ENCODE measurements at regions not wholly inside any gene's neighbourhood (a gene's known extent, or its start where the extent isn't known, plus 50 kb on each side); places are given as distances from the start of the nearest gene placed in this dataset.

- H3K4me2 ChIP-seq, result no peak overlapping the region
- no peak for FAIRE-seq
These were observed 78.4 kb upstream of the DAB2 start for GRCh38 chr5:39503155-39503554.

GRCh38 chr5:39502704-39503103, 77.9 kb upstream of the DAB2 start:
- CTCF ChIA-PET, result interaction anchor here (1.0 to 3.8 kb wide), 3 partner anchors 13 to 126 kb away, joined by 3 to 19 read pairs (median 9); partner anchors contain the start of gene DAB2
- POLR2A ChIA-PET, result interaction anchor here (3.0 kb wide), 1 partner anchor 78 kb away, joined by 22 read pairs; the partner anchor contains the start of gene DAB2
- DNase-seq (ENCODE audit: low read depth in 1 of 2, low spot score in 1 of 2), result no peak
- TF ChIP-seq POLR2AphosphoS2 (conservative IDR thresholded peaks at IDR 0.05; ENCODE audit: low read length) (no peak), FOXS1 (CRISPR knock-in tag; IDR thresholded peaks at IDR 0.05) (no peak), ESRRA (IDR thresholded peaks at IDR 0.05; ENCODE audit: borderline replicate concordance, low read length) (no peak), JUN (IDR thresholded peaks at IDR 0.05) (no peak), REST (IDR thresholded peaks at IDR 0.05) (no peak), ZFP36 (IDR thresholded peaks at IDR 0.05; ENCODE audit: borderline replicate concordance, partially characterized antibody) (no peak), RNF2 (IDR thresholded peaks at IDR 0.05; ENCODE audit: borderline replicate concordance, low read depth) (no peak), RARB (CRISPR knock-in tag; IDR thresholded peaks at IDR 0.05) (no peak), TP53 (CRISPR knock-in tag; IDR thresholded peaks at IDR 0.05) (no peak), HES2 (IDR thresholded peaks at IDR 0.05) (no peak), EHMT2 (IDR thresholded peaks at IDR 0.05; ENCODE audit: low read depth) (no peak)
- Histone ChIP-seq H3K4me3 (no peak overlapping the region), H3K9me3 (no peaks in the 10 kb centered on the region), H3K4me1 (peaks cover 30% of the 10 kb centered on the region), H3K27ac (peak overlapping the region; percentile 55 to 74; a peak in 4 of 6 replicates), H3K4me2 (no peak overlapping the region; the same call in 2 of the 3 replicates)
- no peak for ATAC-seq
- 92% methylated on average over 6 of the region's 6 CpGs for WGBS (ENCODE audit: missing lambda C conversion rate)
- no peak for FAIRE-seq

More at GRCh38 chr5:39503155-39503554, 78.4 kb upstream of the DAB2 start:
- peaks cover 28% of the 10 kb centered on the region for H3K4me1 ChIP-seq
- ChIA-PET POLR2A (interaction anchor here (3.0 kb wide), 1 partner anchor 78 kb away, joined by 22 read pairs; the partner anchor contains the start of gene DAB2), CTCF (interaction anchor here (1.0 to 3.8 kb wide), 2 partner anchors 13 to 126 kb away, joined by 3 to 19 read pairs; no protein-coding TSS in a partner anchor)
- 88% methylated on average over 1 of the region's 1 CpG for WGBS (ENCODE audit: missing lambda C conversion rate)
- no peak overlapping the region for H3K4me3 ChIP-seq
- TF ChIP-seq CBX2 (IDR thresholded peaks at IDR 0.05; ENCODE audit: borderline replicate concordance, low read depth), result no peak
- no peak for TF ChIP-seq MAX (IDR thresholded peaks at IDR 0.05)
- no peak for TF ChIP-seq JUNB (IDR thresholded peaks at IDR 0.05)
- TF ChIP-seq HOXB5 (CRISPR knock-in tag; IDR thresholded peaks at IDR 0.05), result no peak
- no peak for TF ChIP-seq CBX8 (IDR thresholded peaks at IDR 0.05)
- no peak for TF ChIP-seq ZNF302 (CRISPR knock-in tag; IDR thresholded peaks at IDR 0.05)
- TF ChIP-seq FOXS1 (CRISPR knock-in tag; IDR thresholded peaks at IDR 0.05), result no peak
- TF ChIP-seq TFCP2L1 (CRISPR knock-in tag; IDR thresholded peaks at IDR 0.05), result no peak
- TF ChIP-seq E2F6 (IDR thresholded peaks at IDR 0.05; ENCODE audit: borderline replicate concordance, low read depth), result no peak
- no peak for TF ChIP-seq CHD2 (IDR thresholded peaks at IDR 0.05; ENCODE audit: low read length, partially characterized antibody)
- TF ChIP-seq ZSCAN20 (CRISPR knock-in tag; IDR thresholded peaks at IDR 0.05), result no peak
- no peak for TF ChIP-seq PBX3 (IDR thresholded peaks at IDR 0.05)
- no peak for TF ChIP-seq RFX5 (IDR thresholded peaks at IDR 0.05)
- TF ChIP-seq FOSL2 (IDR thresholded peaks at IDR 0.05), result no peak
- no peak for TF ChIP-seq FOSL2 (CRISPR knock-in tag; IDR thresholded peaks at IDR 0.05)
- TF ChIP-seq USF2 (IDR thresholded peaks at IDR 0.05), result no peak
- no peak for TF ChIP-seq ZC3H11A (IDR thresholded peaks at IDR 0.05)
- TF ChIP-seq HOXA7 (CRISPR knock-in tag; IDR thresholded peaks at IDR 0.05), result no peak
- H3K9me3 ChIP-seq, result no peaks in the 10 kb centered on the region
- ATAC-seq, result no peak
- H3K27ac ChIP-seq, result no peak overlapping the region
- no peak for DNase-seq (ENCODE audit: low read depth in 1 of 2, low spot score in 1 of 2)
